C4-2B (cell line): ENCODE measurements at regions not wholly inside any gene's neighbourhood (a gene's known extent, or its start where the extent isn't known, plus 50 kb on each side); places are given as distances from the start of the nearest gene placed in this dataset.

Experiments used
- H3K27ac ChIP-seq: fragments of 450-650 bp; 2 replicates; pipeline ENCODE4 v1.5.1; 2017
- CTCF ChIP-seq: fragments of 450-650 bp; conservative IDR thresholded peaks from 2 replicates; pipeline ENCODE4 v1.5.1; 2017; ENCODE audit warnings: mild to moderate bottlenecking
- ZFX ChIP-seq: fragments of 450-650 bp; IDR thresholded peaks from 2 replicates; pipeline ENCODE4 v1.6.1; 2017

GRCh38 chr1:96256130-96256790, 465.3 kb upstream of the PTBP2 start:
- TF ChIP-seq ZFX (no peak), CTCF (no peak)
- no peak overlapping the region for H3K27ac ChIP-seq

DNA sequence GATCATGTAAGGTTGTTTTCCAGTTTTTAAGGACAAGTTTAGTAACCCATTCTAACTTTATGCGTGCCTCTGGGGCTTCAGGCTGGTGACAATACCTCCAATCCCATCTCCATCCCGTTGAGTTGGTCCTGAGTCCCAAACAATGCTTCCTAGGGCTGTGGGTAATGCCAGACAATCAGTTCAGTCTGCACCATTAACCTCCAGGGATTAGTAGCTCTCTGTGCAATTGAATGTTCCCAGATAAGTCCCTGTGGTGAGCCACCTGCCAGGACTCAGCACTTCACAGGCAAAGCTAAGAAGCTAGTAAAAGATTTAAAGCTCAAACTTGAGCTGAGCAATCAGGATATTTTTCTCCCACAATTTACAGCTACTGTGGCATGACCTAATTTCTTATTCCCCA, 462.2 kb upstream of the PTBP2 start:
- no peak overlapping the region for H3K27ac ChIP-seq
- TF ChIP-seq ZFX (no peak), CTCF (no peak)

DNA sequence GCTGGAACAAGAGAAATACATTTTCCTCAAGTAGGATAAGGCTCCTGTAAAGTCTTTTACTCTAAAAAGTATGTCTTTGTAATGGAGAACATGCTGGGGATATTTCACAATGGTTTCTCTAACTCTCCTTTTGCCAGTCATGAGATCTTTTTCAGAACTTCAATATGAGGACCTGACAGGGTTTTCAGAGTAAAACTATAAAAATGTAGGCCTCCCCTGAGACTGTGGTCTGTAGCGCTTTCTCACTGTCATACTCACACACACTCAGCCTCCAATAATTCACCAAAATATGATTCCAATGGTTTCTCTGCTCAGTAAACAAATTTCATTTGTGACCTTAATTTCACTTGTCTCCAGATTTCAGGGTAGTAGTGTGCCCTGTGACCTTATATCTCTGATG, 440.1 kb upstream of the PTBP2 start:
- no peak overlapping the region for H3K27ac ChIP-seq
- no peak for TF ChIP-seq CTCF
- TF ChIP-seq ZFX: no peak

GRCh38 chr1:96290033-96290432, 431.6 kb upstream of the PTBP2 start:
- H3K27ac ChIP-seq: no peak overlapping the region
- TF ChIP-seq ZFX: no peak
- TF ChIP-seq CTCF: no peak

- TF ChIP-seq ZFX (no peak), CTCF (no peak)
Measured at GRCh38 chr1:96290801-96291200, 430.8 kb upstream of the PTBP2 start.

DNA sequence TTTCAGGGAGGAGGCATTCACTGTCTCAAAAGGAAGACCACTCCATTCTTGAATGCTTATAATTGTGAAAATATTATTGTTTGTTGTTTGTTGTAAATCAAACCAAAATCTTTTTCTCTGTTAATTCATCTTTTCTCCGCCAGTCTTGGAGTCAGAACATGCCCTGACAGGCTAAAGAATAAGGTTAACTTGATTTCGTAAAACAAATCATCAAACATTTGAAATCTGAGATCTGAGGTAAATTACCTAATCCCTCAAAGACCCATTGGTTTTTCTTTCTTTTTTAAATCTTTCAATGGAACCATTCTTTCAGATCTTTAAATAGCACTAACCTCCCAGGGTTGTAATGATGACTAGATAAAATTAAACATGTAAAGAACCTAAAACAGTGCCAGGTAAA, 430.1 kb upstream of the PTBP2 start:
- TF ChIP-seq CTCF: no peak
- no peak for TF ChIP-seq ZFX
- H3K27ac ChIP-seq: no peak overlapping the region

More at GRCh38 chr1:96290801-96291200, 430.8 kb upstream of the PTBP2 start:
- H3K27ac ChIP-seq: no peak overlapping the region

DNA sequence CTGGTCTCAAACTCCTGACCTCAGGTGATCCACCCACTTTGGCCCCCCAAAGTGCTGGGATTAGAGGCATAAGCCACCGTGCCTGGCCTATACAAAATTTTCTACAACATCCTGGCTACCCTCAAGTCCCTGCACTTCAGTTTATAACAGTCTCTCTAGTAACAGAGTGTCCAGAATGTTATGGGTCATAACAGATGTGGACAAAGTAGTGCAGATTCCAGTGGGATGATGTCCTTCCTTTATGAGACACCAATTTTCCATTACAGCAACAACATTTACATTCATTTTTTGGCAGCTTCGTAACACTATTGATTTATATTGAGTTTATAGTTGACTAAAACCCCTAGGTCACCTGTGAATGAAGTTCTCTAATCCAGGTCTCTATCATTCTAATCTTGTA, 429.4 kb upstream of the PTBP2 start:
- no peak for TF ChIP-seq CTCF
- no peak for TF ChIP-seq ZFX
- H3K27ac ChIP-seq: no peak overlapping the region
